ENCODE measurements at regions not wholly inside any gene's neighbourhood (a gene's known extent, or its start where the extent isn't known, plus 50 kb on each side); places are given as distances from the start of the nearest gene placed in this dataset.

DNA sequence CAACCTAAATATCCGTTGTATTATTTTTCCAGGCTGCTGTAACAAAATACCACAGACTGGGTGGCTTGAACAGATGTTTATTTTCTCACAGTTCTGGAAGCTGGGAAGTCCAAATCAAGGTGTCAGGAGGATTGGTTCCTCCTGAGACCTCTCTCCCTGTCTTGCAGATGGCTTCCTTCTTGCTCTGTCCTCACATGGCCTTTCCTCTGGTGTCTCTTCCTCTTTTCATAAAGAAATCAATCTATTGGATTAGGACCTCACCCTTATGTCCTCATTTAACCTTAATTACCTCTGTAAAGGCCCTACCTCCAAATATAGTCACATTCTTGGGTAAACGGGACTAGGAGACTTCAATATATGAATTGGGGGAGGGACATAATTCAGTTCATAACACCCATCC lies 89.2 kb upstream of the PLCL2 start:
- Histone ChIP-seq H3K9me3 (replicated peaks; ENCODE audit: control insufficient read depth, insufficient read depth, low read length) (no peaks in the 10 kb centered on the region; the same call in 2 of the 3 replicates), H4K20me1 (ENCODE audit: control insufficient read depth, insufficient read depth) (no peaks in the 10 kb centered on the region), H3K36me3 (ENCODE audit: control insufficient read depth in 2 of 2, insufficient read depth in 2 of 2, low read length in 1 of 2) (no peaks in the 10 kb centered on the region), H3K4me1 (ENCODE audit: control insufficient read depth, insufficient read depth, low read length) (peaks cover 4% of the 10 kb centered on the region; the same call in 1 of the 2 replicates), H2AFZ (ENCODE audit: control insufficient read depth, low read depth, low read length) (no peak overlapping the region), H3K4me2 (ENCODE audit: control insufficient read depth, insufficient read depth) (no peak overlapping the region), H3K27ac (ENCODE audit: control insufficient read depth, insufficient read depth) (no peak overlapping the region), H3K79me2 (ENCODE audit: control insufficient read depth, insufficient read depth, low read length) (no peaks in the 10 kb centered on the region), H3K27me3 (replicated peaks in 1 of 2; ENCODE audit: control insufficient read depth in 2 of 2, insufficient read depth in 2 of 2, low read length in 1 of 2) (no peaks in the 10 kb centered on the region), H3K4me3 (no peak overlapping the region), H3K9ac (ENCODE audit: control insufficient read depth, insufficient read depth, low read length) (no peak overlapping the region)
- in situ Hi-C loops (cut with MboI) (no loop called here), intact Hi-C loops (cut with micrococcal nuclease; ENCODE audit: unreplicated experiment) (no loop called here)
- no peak for TF ChIP-seq POLR2AphosphoS2 (IDR thresholded peaks at IDR 0.05; ENCODE audit: low read depth, low read length)
- TF ChIP-seq EGR1 (IDR thresholded peaks at IDR 0.05; ENCODE audit: borderline replicate concordance in 1 of 2, low read depth in 2 of 2, low read length in 2 of 2), result no peak
- 0 out of 2 replicates have a peak, but pooled peaks have one; percentile 10 for TF ChIP-seq SPI1 (IDR thresholded peaks at IDR 0.05; ENCODE audit: borderline replicate concordance, insufficient read depth, low read depth, low read length)
- TF ChIP-seq, protein P1, sequence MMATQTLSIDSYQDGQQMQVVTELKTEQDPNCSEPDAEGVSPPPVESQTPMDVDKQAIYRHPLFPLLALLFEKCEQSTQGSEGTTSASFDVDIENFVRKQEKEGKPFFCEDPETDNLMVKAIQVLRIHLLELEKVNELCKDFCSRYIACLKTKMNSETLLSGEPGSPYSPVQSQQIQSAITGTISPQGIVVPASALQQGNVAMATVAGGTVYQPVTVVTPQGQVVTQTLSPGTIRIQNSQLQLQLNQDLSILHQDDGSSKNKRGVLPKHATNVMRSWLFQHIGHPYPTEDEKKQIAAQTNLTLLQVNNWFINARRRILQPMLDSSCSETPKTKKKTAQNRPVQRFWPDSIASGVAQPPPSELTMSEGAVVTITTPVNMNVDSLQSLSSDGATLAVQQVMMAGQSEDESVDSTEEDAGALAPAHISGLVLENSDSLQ (IDR thresholded peaks at IDR 0.05), result no peak
- ATAC-seq (no peak), FAIRE-seq (no peak), DNase-seq (ENCODE audit: low read depth, low spot score) (no peak)
- SMC1A ChIA-PET (ENCODE audit: uncharacterized antibody, unreplicated experiment), result interaction anchor here (1.3 kb wide), 1 partner anchor 8 kb away, joined by 4 read pairs; no protein-coding TSS in a partner anchor
- whole genome bisulfite sequencing (ENCODE audit: insufficient coverage, insufficient replicate concordance, low lambda C conversion rate, missing lambda C conversion rate), result 21% methylated on average over 2 of the region's 2 CpGs
- no TSS peak for BruUV-seq (replicated peaks)
- CTCF ChIA-PET, result no interaction called here
- RAD21 ChIA-PET (ENCODE audit: unreplicated experiment), result interaction anchor here (0.9 kb wide), 1 partner anchor 22 kb away, joined by 3 read pairs; no protein-coding TSS in a partner anchor
- POLR2A ChIA-PET, result interaction anchor here (0.6 kb wide), 1 partner anchor 1435 kb away, joined by 8 read pairs; no protein-coding TSS in a partner anchor

- Histone ChIP-seq H3K27me3 (replicated peaks in 1 of 2; ENCODE audit: control insufficient read depth in 2 of 2, insufficient read depth in 2 of 2, low read length in 1 of 2) (no peaks in the 10 kb centered on the region), H3K36me3 (ENCODE audit: control insufficient read depth in 2 of 2, insufficient read depth in 2 of 2, low read length in 1 of 2) (no peaks in the 10 kb centered on the region), H3K27ac (ENCODE audit: control insufficient read depth, insufficient read depth) (no peak overlapping the region), H3K4me1 (ENCODE audit: control insufficient read depth, insufficient read depth, low read length) (peaks cover 17% of the 10 kb centered on the region; the same call in 1 of the 2 replicates), H3K4me3 (no peak overlapping the region), H3K9me3 (replicated peaks; ENCODE audit: control insufficient read depth, insufficient read depth, low read length) (no peaks in the 10 kb centered on the region; the same call in 2 of the 3 replicates), H4K20me1 (ENCODE audit: control insufficient read depth, insufficient read depth) (no peaks in the 10 kb centered on the region), H2AFZ (ENCODE audit: control insufficient read depth, low read depth, low read length) (no peak overlapping the region), H3K9ac (ENCODE audit: control insufficient read depth, insufficient read depth, low read length) (no peak overlapping the region), H3K79me2 (ENCODE audit: control insufficient read depth, insufficient read depth, low read length) (no peaks in the 10 kb centered on the region), H3K4me2 (ENCODE audit: control insufficient read depth, insufficient read depth) (no peak overlapping the region)
- FAIRE-seq, result no peak
- in situ Hi-C loops (cut with MboI) (no loop called here), intact Hi-C loops (cut with micrococcal nuclease; ENCODE audit: unreplicated experiment) (no loop called here)
- ATAC-seq, result no peak
- no TSS peak for BruUV-seq (replicated peaks)
- POLR2A ChIA-PET, result interaction anchor here (1.1 kb wide), 1 partner anchor 87 kb away, joined by 8 read pairs; the partner anchor contains the start of gene PLCL2
- CTCF ChIA-PET, result interaction anchor here (1.8 kb wide), 1 partner anchor 11 kb away, joined by 4 read pairs; no protein-coding TSS in a partner anchor
- SMC1A ChIA-PET (ENCODE audit: uncharacterized antibody, unreplicated experiment), result interaction anchor here (1.8 kb wide), 1 partner anchor 11 kb away, joined by 5 read pairs; no protein-coding TSS in a partner anchor
- RAD21 ChIA-PET (ENCODE audit: unreplicated experiment), result no interaction called here
- WGBS (ENCODE audit: insufficient coverage, insufficient replicate concordance, low lambda C conversion rate, missing lambda C conversion rate), result 58% methylated on average over 1 of the region's 1 CpG
- DNase-seq (ENCODE audit: low read depth, low spot score), result no peak
- TF ChIP-seq ZBED1 (IDR thresholded peaks at IDR 0.05; ENCODE audit: borderline replicate concordance), result no peak
- TF ChIP-seq FOS (IDR thresholded peaks at IDR 0.05; ENCODE audit: borderline replicate concordance, extremely low read depth, insufficient read length), result no peak
- no peak for TF ChIP-seq HSF1 (IDR thresholded peaks at IDR 0.05; ENCODE audit: low read depth, low read length)
- TF ChIP-seq POLR2A (IDR thresholded peaks at IDR 0.05; ENCODE audit: low read depth, low read length), result no peak
- TF ChIP-seq SMC3 (IDR thresholded peaks at IDR 0.05; ENCODE audit: borderline replicate concordance, low read length), result no peak
- TF ChIP-seq, protein P2, sequence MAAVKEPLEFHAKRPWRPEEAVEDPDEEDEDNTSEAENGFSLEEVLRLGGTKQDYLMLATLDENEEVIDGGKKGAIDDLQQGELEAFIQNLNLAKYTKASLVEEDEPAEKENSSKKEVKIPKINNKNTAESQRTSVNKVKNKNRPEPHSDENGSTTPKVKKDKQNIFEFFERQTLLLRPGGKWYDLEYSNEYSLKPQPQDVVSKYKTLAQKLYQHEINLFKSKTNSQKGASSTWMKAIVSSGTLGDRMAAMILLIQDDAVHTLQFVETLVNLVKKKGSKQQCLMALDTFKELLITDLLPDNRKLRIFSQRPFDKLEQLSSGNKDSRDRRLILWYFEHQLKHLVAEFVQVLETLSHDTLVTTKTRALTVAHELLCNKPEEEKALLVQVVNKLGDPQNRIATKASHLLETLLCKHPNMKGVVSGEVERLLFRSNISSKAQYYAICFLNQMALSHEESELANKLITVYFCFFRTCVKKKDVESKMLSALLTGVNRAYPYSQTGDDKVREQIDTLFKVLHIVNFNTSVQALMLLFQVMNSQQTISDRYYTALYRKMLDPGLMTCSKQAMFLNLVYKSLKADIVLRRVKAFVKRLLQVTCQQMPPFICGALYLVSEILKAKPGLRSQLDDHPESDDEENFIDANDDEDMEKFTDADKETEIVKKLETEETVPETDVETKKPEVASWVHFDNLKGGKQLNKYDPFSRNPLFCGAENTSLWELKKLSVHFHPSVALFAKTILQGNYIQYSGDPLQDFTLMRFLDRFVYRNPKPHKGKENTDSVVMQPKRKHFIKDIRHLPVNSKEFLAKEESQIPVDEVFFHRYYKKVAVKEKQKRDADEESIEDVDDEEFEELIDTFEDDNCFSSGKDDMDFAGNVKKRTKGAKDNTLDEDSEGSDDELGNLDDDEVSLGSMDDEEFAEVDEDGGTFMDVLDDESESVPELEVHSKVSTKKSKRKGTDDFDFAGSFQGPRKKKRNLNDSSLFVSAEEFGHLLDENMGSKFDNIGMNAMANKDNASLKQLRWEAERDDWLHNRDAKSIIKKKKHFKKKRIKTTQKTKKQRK (IDR thresholded peaks at IDR 0.05; ENCODE audit: low read depth, low read length), result no peak
Observed at GRCh38 chr3:16797831-16798230, 86.9 kb upstream of the PLCL2 start.
